ENCODE measurements at regions not wholly inside any gene's neighbourhood (a gene's known extent, or its start where the extent isn't known, plus 50 kb on each side); places are given as distances from the start of the nearest gene placed in this dataset.
"Not testable (repeated sequence)": the region's sequence is repeated elsewhere in the genome, so short reads cannot be mapped to it uniquely, and the experiment has no call there.

DNA sequence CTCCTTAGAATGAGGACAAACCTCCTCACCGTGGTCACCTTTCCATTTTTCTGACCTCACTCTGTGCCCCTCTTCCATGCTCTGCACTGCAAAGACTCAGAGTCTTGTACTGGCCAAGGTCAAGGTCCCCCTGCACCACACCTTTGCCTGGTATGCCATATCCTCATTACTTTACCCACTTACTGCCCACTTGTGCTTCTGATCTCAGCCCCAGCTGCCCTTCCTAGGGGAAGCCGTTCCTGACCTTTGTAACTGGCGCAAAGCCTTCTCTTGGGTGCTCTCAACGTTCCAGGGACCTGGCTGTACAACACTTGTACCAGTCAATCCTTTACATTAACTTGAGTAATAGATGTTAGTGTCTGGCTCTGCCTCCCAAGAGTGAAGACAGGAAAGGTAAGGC, 256.0 kb downstream of the SV2B start:
- no peak for DNase-seq (ENCODE audit: low read depth in 4 of 4, low spot score in 3 of 4)

GRCh38 chr15:91357011-91357410, 257.0 kb downstream of the SV2B start:
- DNase-seq (ENCODE audit: low read depth in 4 of 4, low spot score in 3 of 4) = no peak

GRCh38 chr15:91357486-91357885, 257.4 kb downstream of the SV2B start:
- no peak for DNase-seq (ENCODE audit: low read depth in 4 of 4, low spot score in 3 of 4)

GRCh38 chr15:91358405-91358804, 258.3 kb downstream of the SV2B start:
- no peak for DNase-seq (ENCODE audit: low read depth in 4 of 4, low spot score in 3 of 4)

GRCh38 chr15:91361696-91362095, 261.6 kb downstream of the SV2B start:
- DNase-seq (ENCODE audit: low read depth in 4 of 4, low spot score in 3 of 4) = not testable (repeated sequence)

GRCh38 chr15:91366111-91366510, 266.1 kb downstream of the SV2B start:
- DNase-seq (ENCODE audit: low read depth in 4 of 4, low spot score in 3 of 4) = no peak

- no peak for DNase-seq (ENCODE audit: low read depth in 4 of 4, low spot score in 3 of 4)
Observed at GRCh38 chr15:91368611-91369010, 268.6 kb downstream of the SV2B start.

DNA sequence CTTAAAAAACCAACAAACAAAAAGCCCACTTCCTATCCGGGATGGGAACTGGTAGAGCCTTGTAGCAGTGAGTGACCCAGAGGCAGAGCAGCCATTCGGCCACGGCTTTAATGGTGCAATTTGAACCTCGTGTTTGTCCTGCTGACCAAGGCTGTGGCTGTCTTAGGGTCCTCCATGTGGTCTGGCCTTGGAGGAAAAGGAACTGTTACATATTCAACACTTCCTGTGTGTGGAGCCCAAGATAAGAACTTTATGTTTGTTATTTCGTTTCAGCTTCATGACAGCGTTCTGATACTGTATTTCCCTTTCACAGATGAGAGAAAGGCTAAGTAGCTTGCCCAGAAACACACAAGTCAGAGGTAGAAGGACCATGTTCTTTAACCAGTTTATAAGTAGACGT, 269.8 kb downstream of the SV2B start:
- no peak for DNase-seq (ENCODE audit: low read depth in 4 of 4, low spot score in 3 of 4)

DNA sequence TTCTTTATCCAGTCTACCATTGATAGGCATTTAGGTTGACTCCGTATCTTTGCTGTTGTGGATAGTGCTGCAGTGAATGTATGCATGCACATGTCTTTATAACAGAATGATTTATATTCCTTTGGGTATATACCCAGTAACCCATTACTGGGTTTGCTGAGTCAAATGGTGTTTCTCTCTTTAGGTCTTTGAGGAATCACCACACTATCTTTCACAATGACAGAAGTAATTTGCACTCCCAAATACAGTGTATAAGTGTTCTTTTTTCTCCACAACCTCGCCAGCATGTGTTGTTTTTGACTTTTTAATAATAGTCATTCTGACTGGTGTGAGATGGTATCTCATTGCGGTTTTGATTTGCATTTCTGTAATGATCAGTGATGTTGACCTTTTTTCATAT, 271.3 kb downstream of the SV2B start:
- DNase-seq (ENCODE audit: low read depth in 4 of 4, low spot score in 3 of 4) = not testable (repeated sequence)

GRCh38 chr15:91374336-91374735, 274.3 kb downstream of the SV2B start:
- no peak for DNase-seq (ENCODE audit: low read depth in 4 of 4, low spot score in 3 of 4)

GRCh38 chr15:91376038-91376437, 276.0 kb downstream of the SV2B start:
- DNase-seq (ENCODE audit: low read depth in 4 of 4, low spot score in 3 of 4) = no peak

DNA sequence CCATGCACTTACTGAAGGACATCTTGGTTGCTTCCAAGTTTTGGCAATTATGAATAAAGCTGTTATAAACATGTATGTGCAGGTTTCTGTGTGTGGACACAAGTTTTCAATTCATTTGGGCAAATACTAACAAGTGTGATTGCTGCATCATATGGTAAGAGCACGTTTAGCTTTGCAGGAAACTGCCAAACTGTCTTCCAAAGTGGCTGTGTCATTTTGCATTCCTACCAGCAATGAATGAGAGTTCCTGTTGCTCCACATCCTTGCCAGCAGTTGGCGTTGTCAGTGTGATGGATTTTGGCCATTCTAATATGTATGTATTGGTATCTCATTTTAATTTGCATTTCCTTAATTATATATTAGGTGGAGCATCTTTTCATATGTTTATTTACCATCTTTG, 280.1 kb downstream of the SV2B start:
- no peak for DNase-seq (ENCODE audit: low read depth in 4 of 4, low spot score in 3 of 4)

DNA sequence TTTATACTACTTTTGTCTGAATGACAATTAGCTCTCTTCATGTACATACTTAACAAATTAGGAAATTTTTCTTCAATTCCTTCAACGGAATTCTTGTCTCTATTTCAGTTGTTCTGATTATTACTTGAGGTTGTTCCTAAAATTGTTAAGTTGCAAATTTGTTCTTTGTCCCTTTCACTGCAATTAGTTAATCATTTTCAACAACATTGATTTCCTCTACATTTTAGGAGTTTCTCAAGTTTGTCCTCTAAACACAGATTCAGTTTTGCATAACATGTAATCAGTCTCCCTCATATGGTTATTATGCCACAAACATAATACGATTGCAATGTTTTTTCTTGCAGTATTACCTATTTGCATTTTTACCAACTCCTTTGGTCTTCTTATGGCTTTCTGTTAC, 283.5 kb downstream of the SV2B start:
- DNase-seq (ENCODE audit: low read depth in 4 of 4, low spot score in 3 of 4) = no peak

DNA sequence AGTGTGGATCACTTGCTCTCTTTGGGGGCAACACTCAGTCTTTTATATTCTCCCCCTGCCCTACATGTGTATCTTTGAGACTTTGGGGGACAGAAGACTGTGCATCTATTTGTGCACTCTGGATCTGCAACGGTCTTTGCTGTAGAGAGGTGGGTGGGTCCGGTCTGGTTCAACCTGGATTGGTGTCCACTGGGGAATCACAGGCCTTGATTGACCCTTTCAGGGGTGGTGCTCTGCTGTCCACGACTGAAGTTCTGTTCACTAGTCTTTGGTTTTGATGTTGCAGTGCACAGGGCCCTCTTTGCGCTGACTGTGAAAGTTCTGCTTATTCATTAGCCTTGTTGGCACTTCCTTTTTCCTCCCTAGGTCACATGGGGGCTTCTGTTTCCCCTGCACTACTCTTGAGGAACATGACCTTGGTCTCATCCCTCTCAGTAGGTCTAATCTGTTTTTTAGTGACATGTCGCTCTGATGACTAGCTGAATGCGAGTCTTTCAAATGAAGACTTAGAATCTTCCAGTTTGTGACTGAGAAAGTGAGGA, 284.2 kb downstream of the SV2B start:
- DNase-seq (ENCODE audit: low read depth in 4 of 4, low spot score in 3 of 4) = no peak

DNA sequence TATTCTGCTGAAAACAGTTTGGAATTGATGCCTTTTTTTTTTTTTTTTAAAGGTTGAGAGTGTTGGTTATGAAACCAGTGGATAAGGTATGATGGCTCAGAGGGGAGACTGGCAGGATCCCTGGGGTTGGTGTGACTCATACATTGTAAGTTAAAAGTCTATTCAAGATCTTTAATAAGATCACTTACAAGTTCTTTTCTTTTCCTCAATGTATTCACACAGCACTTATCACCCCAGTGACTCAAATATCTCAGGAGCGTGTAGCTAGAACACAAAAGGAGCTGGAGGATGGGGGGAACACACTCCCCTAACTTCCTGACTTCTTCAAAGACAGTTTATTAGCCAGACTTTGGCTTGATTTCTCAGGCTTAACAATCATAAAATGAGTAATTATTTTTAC, 285.3 kb downstream of the SV2B start:
- no peak for DNase-seq (ENCODE audit: low read depth in 4 of 4, low spot score in 3 of 4)

- no peak for DNase-seq (ENCODE audit: low read depth in 4 of 4, low spot score in 3 of 4)
Observed at GRCh38 chr15:91393186-91393585, 293.1 kb downstream of the SV2B start.

GRCh38 chr15:91400481-91400880, 300.4 kb downstream of the SV2B start:
- DNase-seq (ENCODE audit: low read depth in 4 of 4, low spot score in 3 of 4) = no peak

DNA sequence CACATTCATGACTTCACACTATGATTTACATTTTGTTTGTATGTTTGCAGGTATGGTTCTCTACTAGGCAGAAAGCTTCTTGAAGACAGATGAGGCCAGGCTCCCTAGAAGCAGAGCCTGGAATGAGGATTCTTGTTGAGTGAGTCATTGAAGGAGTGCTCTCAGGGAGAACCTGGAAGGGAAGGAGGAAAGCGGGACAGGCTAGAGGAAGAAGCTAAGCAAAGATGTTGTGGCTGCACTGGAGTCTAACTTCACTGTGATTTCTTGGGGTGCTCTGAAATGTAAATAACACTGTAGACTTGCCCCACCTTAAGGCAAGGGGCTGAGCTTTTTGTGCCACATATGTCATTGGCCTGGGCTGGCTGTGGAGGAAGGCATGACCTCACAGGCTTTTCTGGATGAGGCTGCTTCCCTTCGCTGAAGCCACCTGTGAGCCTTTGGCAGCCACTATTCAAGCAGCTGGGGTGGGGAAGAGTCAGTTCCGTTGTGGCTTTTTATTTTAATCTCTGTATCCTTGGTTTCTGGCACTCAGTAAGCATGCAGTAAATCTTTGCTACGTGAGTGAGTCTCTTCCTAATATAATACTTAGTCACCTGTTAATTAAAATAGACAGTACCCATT, 307.3 kb downstream of the SV2B start:
- DNase-seq (ENCODE audit: low read depth in 4 of 4, low spot score in 3 of 4) = no peak

DNA sequence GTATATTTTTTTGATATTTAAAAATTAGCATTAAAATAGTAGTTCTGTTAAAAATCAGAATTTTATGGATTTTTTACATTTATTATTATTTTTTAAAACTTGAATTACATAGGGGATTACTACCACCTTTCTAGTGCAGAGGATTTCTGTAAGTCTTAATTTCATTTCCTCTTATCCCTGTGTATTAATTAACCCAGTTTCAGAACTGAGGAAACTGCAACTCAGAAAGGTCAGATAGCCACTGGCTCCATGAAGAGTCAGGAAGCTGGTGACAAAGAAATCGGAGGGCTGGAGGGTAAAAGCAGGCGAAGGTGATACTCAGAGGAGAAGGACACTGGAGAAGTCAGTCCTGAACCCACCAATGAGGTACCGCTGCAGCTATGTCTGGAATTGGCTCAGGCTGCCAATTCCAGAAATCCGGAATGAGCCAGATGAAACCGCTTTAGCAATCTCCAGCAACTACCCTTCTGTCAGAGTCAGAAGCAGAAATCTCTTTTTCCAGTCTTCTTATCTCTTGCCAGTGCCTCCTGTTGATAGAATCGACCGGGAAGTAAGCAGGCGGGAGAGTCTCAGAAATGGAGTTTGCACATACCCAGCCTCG, 308.5 kb downstream of the SV2B start:
- DNase-seq (ENCODE audit: low read depth in 4 of 4, low spot score in 3 of 4) = peak in 1 of 4 donors; percentile 4

- DNase-seq (ENCODE audit: low read depth in 4 of 4, low spot score in 3 of 4) = no peak
Observed at GRCh38 chr15:91409387-91409786, 309.3 kb downstream of the SV2B start.

- DNase-seq (ENCODE audit: low read depth in 4 of 4, low spot score in 3 of 4) = no peak
Observed at GRCh38 chr15:91411586-91411985, 311.5 kb downstream of the SV2B start.

DNA sequence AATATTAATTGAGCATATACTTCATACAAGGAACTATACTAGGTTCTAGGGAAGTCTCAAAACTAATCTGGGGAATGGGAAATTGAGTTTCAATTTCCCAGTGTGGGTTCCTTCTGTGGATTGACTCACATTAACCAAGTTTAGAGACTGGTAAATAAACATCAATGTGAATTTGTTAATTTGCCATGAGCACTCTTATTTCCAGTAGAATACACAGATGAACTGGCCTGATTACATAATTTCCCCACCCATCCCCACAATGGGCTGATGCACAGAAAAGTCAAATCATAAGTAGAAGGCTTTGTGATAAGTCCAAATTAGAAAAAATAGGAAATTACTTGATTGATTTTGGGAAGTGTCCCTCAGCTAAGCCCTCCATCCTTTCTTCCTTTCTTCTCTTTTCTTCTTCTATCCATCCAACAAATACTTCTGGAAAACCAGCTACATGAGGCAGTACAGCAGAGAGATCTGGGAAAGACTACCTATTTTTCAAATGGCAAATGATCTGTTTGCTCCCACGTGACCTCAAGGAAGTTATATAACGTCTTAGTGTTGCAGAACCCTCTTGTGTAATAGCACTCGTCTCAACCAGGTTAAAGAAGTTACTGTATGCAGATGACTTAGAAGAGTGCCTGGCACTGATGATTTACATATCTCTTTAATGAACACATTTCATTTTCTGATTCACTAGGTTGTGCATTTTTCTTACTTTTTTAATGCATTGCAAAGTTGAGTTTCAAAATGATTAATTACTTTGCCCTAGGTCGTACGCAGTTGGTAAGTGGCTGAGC, 312.3 kb downstream of the SV2B start:
- no peak for DNase-seq (ENCODE audit: low read depth in 4 of 4, low spot score in 3 of 4)

All from right renal pelvis (tissue), 4 donors.